T-cell (primary cell): ENCODE measurements at regions not wholly inside any gene's neighbourhood (a gene's known extent, or its start where the extent isn't known, plus 50 kb on each side); places are given as distances from the start of the nearest gene placed in this dataset.

ENCODE experiments used
- ATAC-seq, 4 experiments: fragments of 200-7000 bp in 3 of 4; fragments of 150-1000 bp in 1 of 4; cut with Tn5 transposase; replicated peaks in 1 of 4; 1 replicate in 3 of 4; 2 replicates in 1 of 4; pipeline ENCODE4 v1.10.0; 2021; ENCODE audit warnings: moderate library complexity in 3 of 4, mild to moderate bottlenecking in 2 of 4, moderate number of reproducible peaks in 1 of 4
- CTCF ChIA-PET, 2 donors: fragments of 300-600 bp; sonication (Branson Sonifier 250); formaldehyde crosslinking; loops; one replicate each; lab custom pipeline; 2022; ENCODE audit warnings: antibody characterized with exemption in 2 of 2; lab: Charles Lee
- POLR2A ChIA-PET, 2 donors: fragments of 300-600 bp; sonication (Branson Sonifier 250); formaldehyde crosslinking; loops; one replicate each; lab custom pipeline; 2022; ENCODE audit warnings: antibody characterized with exemption in 2 of 2; lab: Charles Lee
- DNase-seq, 35 experiments: peaks; one replicate each; pipeline versions ENCODE4 v3.0.0 to v3.0.0-alpha.2; 2013 to 2023
- H3K27ac ChIP-seq: one replicate; pipeline ENCODE4 v1.5.1; 2013; ENCODE audit warnings: low read length
- H3K27me3 ChIP-seq, 2 experiments: replicated peaks in 1 of 2; 1 replicate in 1 of 2; 2 replicates in 1 of 2; pipeline versions ENCODE4 v1.6.1 to v1.7.0; 2013; ENCODE audit warnings: low read length in 1 of 2, mixed read lengths in 1 of 2; ENCODE audit not compliant: control insufficient read depth in 2 of 2, insufficient read depth in 2 of 2; ENCODE audit errors: extremely low read depth in 1 of 2
- H3K36me3 ChIP-seq, 2 donors: 1 replicate in 1 of 2; 2 replicates in 1 of 2; pipeline versions ENCODE4 v1.6.1 to v1.7.0; 2013; ENCODE audit warnings: low read length in 1 of 2; ENCODE audit not compliant: control insufficient read depth in 2 of 2, insufficient read depth in 1 of 2; ENCODE audit errors: extremely low read depth in 1 of 2
- H3K4me1 ChIP-seq, 2 experiments: 1 replicate in 1 of 2; 2 replicates in 1 of 2; pipeline versions ENCODE4 v1.6.1 to v1.7.0; 2013; ENCODE audit warnings: low read length in 2 of 2, mixed read lengths in 1 of 2; ENCODE audit not compliant: insufficient read depth in 2 of 2, control insufficient read depth in 1 of 2; ENCODE audit errors: extremely low read depth in 1 of 2
- H3K4me3 ChIP-seq, 2 donors: 1 replicate in 1 of 2; 2 replicates in 1 of 2; pipeline versions ENCODE4 v1.5.1 to v1.7.0; 2013; ENCODE audit warnings: mild to moderate bottlenecking in 2 of 2, low read length in 1 of 2, moderate library complexity in 1 of 2; ENCODE audit not compliant: control insufficient read depth in 1 of 2; ENCODE audit errors: extremely low read depth in 1 of 2
- H3K9me3 ChIP-seq: 2 replicates; pipeline ENCODE4 v1.7.0; 2013
- H3K27ac Mint-ChIP-seq, 2 donors: one replicate each; pipeline ENCODE4 v1.8.0; 2020 to 2021; ENCODE audit warnings: mild to moderate bottlenecking in 2 of 2, mixed read lengths in 2 of 2
- H3K27me3 Mint-ChIP-seq, 2 donors: one replicate each; pipeline ENCODE4 v1.8.0; 2021 to 2022; ENCODE audit warnings: mixed read lengths in 2 of 2
- H3K36me3 Mint-ChIP-seq: one replicate; pipeline ENCODE4 v1.8.0; 2021; ENCODE audit warnings: mixed read lengths
- H3K4me1 Mint-ChIP-seq, 3 donors: one replicate each; pipeline ENCODE4 v1.8.0; 2020 to 2022; ENCODE audit warnings: mixed read lengths in 3 of 3, mild to moderate bottlenecking in 1 of 3
- H3K4me3 Mint-ChIP-seq, 3 donors: one replicate each; pipeline ENCODE4 v1.8.0; 2020 to 2022; ENCODE audit warnings: mild to moderate bottlenecking in 3 of 3, mixed read lengths in 3 of 3, moderate library complexity in 3 of 3
- H3K9me3 Mint-ChIP-seq, 3 donors: one replicate each; pipeline ENCODE4 v1.8.0; 2020 to 2022; ENCODE audit warnings: mixed read lengths in 3 of 3
- WGBS: methylation state at CpG from one replicate; pipeline ENCODE4 v1.1.5; 2013; ENCODE audit warnings: missing lambda C conversion rate; ENCODE audit not compliant: insufficient coverage; 5-methylcytosine and 5-hydroxymethylcytosine counted together

- H3K4me3 Mint-ChIP-seq, result no peak overlapping the region
- H3K27me3 Mint-ChIP-seq, result peaks cover 0 to 3% of the 10 kb centered on the region in 2 donors
- no peak for DNase-seq
- no peaks in the 10 kb centered on the region for H3K4me1 Mint-ChIP-seq
- H3K4me3 ChIP-seq, result no peak overlapping the region
- no peaks in the 10 kb centered on the region for H3K9me3 ChIP-seq
- H3K27me3 ChIP-seq, result no peaks in the 10 kb centered on the region
- no peaks in the 10 kb centered on the region for H3K36me3 ChIP-seq
- WGBS, result no CpG with 5 or more reads among the region's 2 CpGs
- H3K27ac ChIP-seq, result no peak overlapping the region
- no peaks in the 10 kb centered on the region for H3K9me3 Mint-ChIP-seq
- ChIA-PET POLR2A (no interaction called here), CTCF (no interaction called here)
- H3K36me3 Mint-ChIP-seq, result no peaks in the 10 kb centered on the region
- ATAC-seq, result no peak
- H3K4me1 ChIP-seq, result no peaks in the 10 kb centered on the region
- H3K27ac Mint-ChIP-seq, result no peak overlapping the region
Observed at GRCh38 chr6:54060286-54060685, 51.0 kb upstream of the MLIP start.
